NCI-H2107 treated with DMSO at 0.1 percent for 48 hours (cell line): ENCODE measurements at regions not wholly inside any gene's neighbourhood (a gene's known extent, or its start where the extent isn't known, plus 50 kb on each side); places are given as distances from the start of the nearest gene placed in this dataset.
A peak's percentile ranks its signal among the peaks of the same experiment; 100 is the strongest.

Experiments
- DNase-seq: peaks from one replicate; lab custom pipeline; 2025; ENCODE audit not compliant: unreplicated experiment; lab: John Stamatoyannopoulos, UW

DNA sequence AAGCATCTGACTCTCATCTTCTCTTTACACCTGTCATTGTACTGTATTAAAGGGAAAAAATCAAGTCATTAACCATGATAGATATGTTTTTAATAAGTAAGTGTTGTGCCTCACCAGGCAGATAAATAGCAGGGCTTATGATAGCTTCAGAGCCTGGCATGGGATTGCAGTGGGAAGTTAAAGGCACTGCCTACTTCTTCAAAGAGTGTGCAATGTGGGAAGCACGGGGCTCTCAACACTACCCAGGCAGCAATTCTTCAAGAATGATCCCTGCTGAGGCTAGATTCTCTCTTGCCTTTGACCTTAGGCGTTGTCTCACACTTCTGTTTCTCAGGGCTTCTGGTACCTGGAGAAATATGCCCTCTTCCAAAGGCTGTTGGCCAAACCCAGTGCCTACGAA is 297.3 kb downstream of the MAF start:
- DNase-seq: no peak

DNA sequence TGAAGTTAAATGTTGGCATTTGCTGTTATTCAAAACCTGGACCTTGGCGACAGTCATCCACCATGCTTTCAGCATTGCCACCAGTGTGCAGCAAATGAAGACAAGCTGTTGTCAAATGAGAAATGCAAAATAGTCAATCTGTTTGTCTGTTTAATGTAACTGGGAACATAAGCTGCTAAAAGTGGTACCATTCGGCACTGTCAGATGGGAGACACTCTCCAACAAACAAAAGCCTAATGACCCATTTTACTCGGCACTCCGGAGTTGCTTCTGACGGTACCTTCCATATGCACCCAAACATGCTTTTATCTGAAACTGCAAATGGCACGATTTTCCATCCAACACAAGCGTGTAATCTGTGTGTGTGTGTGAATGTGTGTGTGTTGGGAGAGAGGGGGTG is 297.8 kb downstream of the MAF start:
- no peak for DNase-seq

- DNase-seq: peak; percentile 52
Measured at GRCh38 chr16:79301051-79301450, 299.5 kb downstream of the MAF start.

- DNase-seq: no peak
Measured at GRCh38 chr16:79298894-79299799, 301.4 kb downstream of the MAF start.

DNA sequence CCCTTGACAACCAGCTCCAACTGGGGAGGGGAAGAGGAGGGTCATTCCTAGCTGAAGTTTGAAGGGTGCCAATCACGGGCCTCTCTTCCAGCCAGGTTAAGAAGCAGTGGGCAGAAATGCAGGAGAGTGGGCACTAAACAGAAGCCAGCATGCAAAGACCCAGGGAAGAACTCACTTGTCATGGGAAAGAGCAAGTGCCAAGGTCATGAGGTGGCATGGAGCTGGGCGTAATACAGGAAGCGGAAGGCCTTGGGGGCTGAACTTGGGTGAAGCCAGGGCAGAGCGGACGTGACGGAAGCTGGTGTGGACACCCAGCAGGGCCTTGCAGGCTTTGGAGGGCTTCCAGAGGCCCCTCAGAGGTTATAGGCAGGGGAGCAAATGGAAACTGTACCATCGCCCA is 302.1 kb downstream of the MAF start:
- DNase-seq: no peak

DNA sequence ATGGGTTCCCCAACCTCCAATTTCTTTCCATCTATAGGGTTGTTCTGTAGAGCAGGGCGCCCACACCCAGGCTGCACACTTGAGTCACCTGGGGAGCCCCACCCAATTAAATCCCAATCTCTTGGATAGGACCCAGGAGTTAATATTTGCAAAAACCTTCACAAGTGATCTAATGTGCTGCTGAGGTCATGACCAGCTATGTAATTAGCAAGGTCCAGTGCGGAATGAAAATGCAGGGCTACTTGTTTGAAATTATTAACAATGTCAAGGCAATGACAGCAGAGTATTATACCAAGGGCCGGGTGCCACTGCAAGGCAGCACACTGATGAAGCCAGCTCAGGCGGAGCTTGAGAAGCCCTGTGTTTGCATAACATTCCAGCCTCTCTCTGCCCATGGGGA is 302.7 kb downstream of the MAF start:
- DNase-seq: no peak

DNA sequence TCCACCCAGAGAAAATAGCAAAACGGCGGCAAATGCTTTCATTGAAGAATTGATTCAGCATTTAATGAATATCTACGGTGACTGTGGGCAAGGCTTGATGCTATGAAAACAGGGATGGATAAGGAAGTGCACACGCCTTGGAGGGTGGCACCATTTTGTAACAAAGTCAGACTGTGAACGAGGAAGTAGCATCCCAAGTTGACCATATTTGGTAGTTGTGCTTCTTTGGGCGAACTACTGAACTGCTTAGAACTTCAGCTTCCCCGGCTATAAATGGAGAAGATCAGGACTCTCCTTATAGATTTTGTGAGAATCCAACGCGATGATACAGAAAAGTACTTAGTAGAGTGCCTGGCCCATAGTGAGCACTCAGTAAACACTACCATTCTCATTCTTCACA is 303.2 kb downstream of the MAF start:
- DNase-seq: no peak

- no peak for DNase-seq
Measured at GRCh38 chr16:79296491-79296890, 304.0 kb downstream of the MAF start.

DNA sequence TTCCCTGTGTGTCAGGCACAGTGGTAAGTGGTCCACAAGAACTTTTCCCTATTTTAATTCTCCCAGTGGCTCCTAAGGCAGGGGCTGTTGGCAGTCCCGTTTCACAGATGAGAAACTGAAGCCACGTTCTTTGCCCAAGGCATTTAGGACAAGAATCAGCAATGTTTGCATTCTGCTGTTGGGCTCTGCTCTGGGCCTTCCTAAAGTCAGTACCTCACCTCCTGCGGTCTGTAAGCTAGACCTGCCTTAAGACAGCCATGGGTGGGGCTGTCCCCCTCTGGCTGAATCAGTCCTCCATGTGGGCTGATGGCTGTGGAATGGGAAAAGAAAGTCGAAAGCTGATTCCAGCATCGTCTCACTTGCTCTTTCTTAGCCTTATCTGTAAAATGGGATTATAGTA is 304.8 kb downstream of the MAF start:
- DNase-seq: no peak

- DNase-seq: no peak
Measured at GRCh38 chr16:79295162-79295561, 305.4 kb downstream of the MAF start.

DNA sequence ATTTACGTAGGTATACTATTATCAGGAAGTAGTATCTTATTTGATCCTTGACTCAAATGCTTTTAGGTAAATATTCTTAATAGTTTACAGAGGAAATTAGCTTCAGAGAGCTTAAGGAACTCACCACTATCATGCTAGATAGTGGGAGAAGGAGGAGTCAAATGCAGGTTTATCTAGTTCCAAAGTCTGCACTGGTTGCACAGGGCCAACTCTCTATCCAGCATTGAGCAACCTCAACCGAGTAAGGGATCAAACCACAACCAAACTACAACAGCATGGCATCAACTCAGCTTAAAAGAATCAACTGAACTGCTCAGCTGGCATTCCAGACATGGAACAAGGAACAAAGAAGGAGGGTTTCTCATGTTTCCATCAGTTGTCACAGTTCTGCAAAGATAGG is 306.0 kb downstream of the MAF start:
- DNase-seq: peak; percentile 16

- no peak for DNase-seq
Measured at GRCh38 chr16:79293836-79294460, 306.6 kb downstream of the MAF start.

DNA sequence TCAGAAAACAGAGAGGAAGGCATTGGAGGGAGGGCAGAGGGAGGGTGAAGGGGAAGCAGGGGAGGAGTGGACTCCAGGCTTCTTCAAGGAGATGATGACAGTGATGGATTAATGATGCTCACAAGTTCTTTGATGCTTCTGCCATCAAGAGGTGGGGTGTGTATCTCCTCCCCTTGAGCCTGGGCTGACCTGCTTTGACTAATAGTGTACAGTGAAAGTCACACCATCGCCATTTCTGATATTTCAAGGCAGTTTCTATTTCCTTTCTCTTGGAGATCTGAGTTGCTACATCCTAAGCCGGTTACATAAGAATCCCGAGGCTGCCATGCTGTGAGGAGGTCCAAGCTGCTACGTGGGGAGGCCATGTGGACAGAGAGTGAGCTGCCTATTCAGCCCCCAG is 312.5 kb downstream of the MAF start:
- no peak for DNase-seq

DNA sequence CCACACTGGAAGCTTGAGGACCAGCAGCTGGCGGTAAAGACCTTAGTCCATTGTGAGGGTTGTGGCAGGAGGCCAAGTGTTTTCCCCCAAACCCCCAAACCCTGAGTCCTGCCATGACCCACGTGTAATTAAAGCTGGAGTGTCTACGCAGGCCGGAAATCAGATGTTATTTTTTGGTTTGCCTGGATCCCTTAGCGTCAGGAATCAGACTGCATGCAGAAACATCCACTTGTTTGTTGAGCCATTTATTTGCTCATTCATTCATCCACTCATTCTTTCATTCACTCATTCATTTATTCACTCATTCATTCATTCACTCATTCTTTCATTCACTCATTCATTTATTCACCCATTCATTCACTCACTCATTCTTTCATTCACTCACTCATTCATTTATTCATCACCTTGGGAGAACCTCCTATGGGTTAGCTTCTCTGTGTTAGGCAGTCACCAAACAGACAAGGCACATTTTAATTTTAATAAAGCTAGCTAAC is 313.1 kb downstream of the MAF start:
- DNase-seq: peak; percentile 97

DNA sequence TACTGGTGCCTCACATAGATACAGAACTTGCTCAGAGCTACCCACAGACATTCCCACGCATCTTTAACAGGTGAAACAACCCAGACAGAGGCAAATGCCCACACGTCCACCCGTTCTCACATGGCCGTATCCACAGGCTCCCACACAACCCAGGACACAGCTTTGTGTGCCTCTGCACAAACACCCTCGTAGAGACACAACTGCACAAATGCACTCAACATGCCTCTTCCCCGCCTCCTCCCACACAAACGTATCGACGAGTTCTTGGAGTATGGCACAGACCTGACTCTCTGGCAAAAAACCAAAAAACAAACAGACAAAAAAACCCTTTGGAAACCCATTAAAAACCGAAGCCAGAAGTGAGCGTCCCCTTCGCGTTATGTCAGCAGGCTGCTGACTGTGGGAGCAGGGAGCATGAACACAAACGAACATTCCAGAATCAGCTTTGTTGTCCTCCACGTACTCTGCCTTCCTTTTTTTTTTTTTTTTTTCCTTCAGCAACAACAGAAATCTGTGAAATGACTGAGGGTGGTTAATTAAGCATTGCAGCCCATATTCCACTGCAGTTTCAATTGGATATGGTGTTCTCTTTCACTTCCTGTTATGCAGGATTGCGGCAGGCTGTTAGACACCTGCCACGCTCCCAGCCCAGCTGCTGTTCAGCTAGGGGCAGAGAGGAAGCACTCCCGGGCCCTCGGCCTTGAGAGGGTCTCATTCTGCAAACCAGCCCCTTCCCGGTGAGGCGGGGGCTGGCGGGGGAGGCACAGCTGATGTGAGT is 313.7 kb downstream of the MAF start:
- DNase-seq: peak; percentile 97

- no peak for DNase-seq
Measured at GRCh38 chr16:79284766-79285165, 315.8 kb downstream of the MAF start.

GRCh38 chr16:79283578-79283977 is 317.0 kb downstream of the MAF start:
- DNase-seq: no peak

DNA sequence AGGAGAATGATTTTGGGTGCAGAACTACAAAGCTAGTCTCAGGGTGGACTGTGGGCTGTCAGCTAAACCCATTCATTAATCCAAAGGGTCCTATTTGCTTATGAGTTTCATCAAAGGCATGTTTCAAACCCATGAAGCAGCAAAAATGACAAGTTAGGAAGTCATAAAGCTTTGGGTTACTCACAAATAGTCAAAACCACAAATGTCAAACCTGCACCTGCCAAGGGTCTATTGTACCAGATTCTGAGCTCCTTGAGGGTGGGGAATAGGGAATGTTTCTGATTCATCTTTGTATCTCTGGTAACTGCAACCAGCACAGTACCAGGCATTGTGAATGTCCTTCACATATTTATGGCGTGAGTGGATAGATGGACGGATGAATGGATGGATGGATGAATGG is 317.7 kb downstream of the MAF start:
- peak; percentile 56 for DNase-seq

- DNase-seq: no peak
Measured at GRCh38 chr16:79278506-79278905, 322.0 kb downstream of the MAF start.

GRCh38 chr16:79276501-79276900 is 324.0 kb downstream of the MAF start:
- DNase-seq: no peak

- DNase-seq: no peak
Measured at GRCh38 chr16:79274264-79274663, 326.3 kb downstream of the MAF start.

DNA sequence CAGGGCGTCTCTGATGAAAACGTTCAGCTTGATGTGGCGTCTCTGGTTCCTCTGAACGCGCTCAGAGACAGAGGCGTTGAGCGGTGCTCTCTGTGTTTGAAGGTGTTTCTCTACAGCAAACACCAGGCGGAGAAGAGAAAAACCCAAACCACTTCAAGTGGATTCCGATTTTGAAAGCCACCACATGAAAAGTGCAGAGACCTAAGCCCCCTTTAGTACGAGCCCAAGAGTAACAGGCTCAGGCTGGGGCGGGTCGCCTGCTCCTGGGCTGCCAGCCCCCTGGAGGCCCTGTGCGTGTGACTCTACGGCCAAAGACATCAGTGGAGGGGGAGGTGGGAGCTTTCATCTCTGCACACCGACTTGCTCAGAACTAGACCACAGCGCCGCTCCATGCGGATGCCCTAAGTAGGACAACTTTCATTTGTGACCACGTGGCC is 328.4 kb downstream of the MAF start:
- no peak for DNase-seq
